ENCODE measurements at regions not wholly inside any gene's neighbourhood (a gene's known extent, or its start where the extent isn't known, plus 50 kb on each side); places are given as distances from the start of the nearest gene placed in this dataset.

- Histone ChIP-seq H3K9ac (ENCODE audit: insufficient read depth, low read length, poor library complexity, severe bottlenecking) (no peak overlapping the region), H3K9me3 (replicated peaks in 1 of 2; ENCODE audit: control insufficient read depth in 1 of 2, insufficient read depth in 1 of 2, low read length in 2 of 2) (no peaks in the 10 kb centered on the region), H3K36me3 (replicated peaks in 1 of 2; ENCODE audit: control insufficient read depth in 1 of 2, insufficient read depth in 2 of 2, low read length in 2 of 2) (no peaks in the 10 kb centered on the region), H4K20me1 (ENCODE audit: insufficient read depth, low read length) (no peaks in the 10 kb centered on the region), H3K27me3 (ENCODE audit: control insufficient read depth in 2 of 2, insufficient read depth in 2 of 2, low read length in 2 of 2) (no peaks in the 10 kb centered on the region), H3K4me3 (replicated peaks in 1 of 3; ENCODE audit: low read depth in 2 of 3, low read length in 3 of 3) (no peak overlapping the region), H3K79me2 (ENCODE audit: insufficient read depth, low read length) (no peaks in the 10 kb centered on the region), H2AFZ (ENCODE audit: insufficient read depth, low read depth, low read length, poor library complexity, severe bottlenecking) (no peak overlapping the region), H3K4me2 (replicated peaks; ENCODE audit: extremely low read depth, low read length, poor library complexity, severe bottlenecking) (no peak overlapping the region), H3K27ac (ENCODE audit: low read depth in 1 of 2, low read length in 2 of 2) (no peak overlapping the region), H3K4me1 (ENCODE audit: control insufficient read depth in 1 of 2, insufficient read depth in 2 of 2, low read length in 2 of 2) (no peaks in the 10 kb centered on the region)
- Mint-ChIP-seq H3K27ac (no peak overlapping the region), H3K4me1 (no peaks in the 10 kb centered on the region), H3K36me3 (no peaks in the 10 kb centered on the region), H3K9me3 (peaks cover 0 to 3% (median 0%) of the 10 kb centered on the region in 7 donors), H3K27me3 (ENCODE audit: low read depth in 3 of 3) (peaks cover 0 to 3% (median 0%) of the 10 kb centered on the region in 3 donors), H3K4me3 (no peak overlapping the region)
- intact Hi-C loops (cut with micrococcal nuclease) = no loop called here
- no CpG with 5 or more reads among the region's 6 CpGs for WGBS (ENCODE audit: insufficient coverage)
- TF ChIP-seq CTCF (IDR thresholded peaks at IDR 0.05) = no peak
- no peak for DNase-seq
These were observed 174.9 kb downstream of the CHIC2 start for GRCh38 chr4:53889326-53890055.

GRCh38 chr4:53886090-53886489 is 178.3 kb downstream of the CHIC2 start:
- no peaks in the 10 kb centered on the region for H3K4me1 ChIP-seq (ENCODE audit: control insufficient read depth in 1 of 2, insufficient read depth in 2 of 2, low read length in 2 of 2)
- intact Hi-C loops (cut with micrococcal nuclease) = no loop called here
- WGBS (ENCODE audit: insufficient coverage) = no CpG with 5 or more reads among the region's 2 CpGs

More at GRCh38 chr4:53886090-53886489, 178.3 kb downstream of the CHIC2 start:
- Histone ChIP-seq H3K36me3 (replicated peaks in 1 of 2; ENCODE audit: control insufficient read depth in 1 of 2, insufficient read depth in 2 of 2, low read length in 2 of 2) (no peaks in the 10 kb centered on the region), H3K27ac (ENCODE audit: low read depth in 1 of 2, low read length in 2 of 2) (no peak overlapping the region), H3K9ac (ENCODE audit: insufficient read depth, low read length, poor library complexity, severe bottlenecking) (no peak overlapping the region), H2AFZ (ENCODE audit: insufficient read depth, low read depth, low read length, poor library complexity, severe bottlenecking) (no peak overlapping the region), H3K4me3 (replicated peaks in 1 of 3; ENCODE audit: low read depth in 2 of 3, low read length in 3 of 3) (no peak overlapping the region), H3K27me3 (ENCODE audit: control insufficient read depth in 2 of 2, insufficient read depth in 2 of 2, low read length in 2 of 2) (no peaks in the 10 kb centered on the region), H3K79me2 (ENCODE audit: insufficient read depth, low read length) (no peaks in the 10 kb centered on the region), H3K9me3 (replicated peaks in 1 of 2; ENCODE audit: control insufficient read depth in 1 of 2, insufficient read depth in 1 of 2, low read length in 2 of 2) (no peaks in the 10 kb centered on the region), H3K4me2 (replicated peaks; ENCODE audit: extremely low read depth, low read length, poor library complexity, severe bottlenecking) (no peak overlapping the region), H4K20me1 (ENCODE audit: insufficient read depth, low read length) (no peaks in the 10 kb centered on the region)
- H3K27ac Mint-ChIP-seq = no peak overlapping the region
- H3K36me3 Mint-ChIP-seq = no peaks in the 10 kb centered on the region
- peaks cover 4 to 8% (median 5%) of the 10 kb centered on the region in 7 donors for H3K9me3 Mint-ChIP-seq
- H3K4me1 Mint-ChIP-seq = no peaks in the 10 kb centered on the region
- no peak overlapping the region for H3K4me3 Mint-ChIP-seq
- no peak for DNase-seq
- no peak for TF ChIP-seq CTCF (IDR thresholded peaks at IDR 0.05)
- H3K27me3 Mint-ChIP-seq (ENCODE audit: low read depth in 3 of 3) = peaks cover 0 to 3% (median 2%) of the 10 kb centered on the region in 3 donors

All from CD14-positive monocyte (primary cell).